AG10803 (cell line): ENCODE measurements at regions not wholly inside any gene's neighbourhood (a gene's known extent, or its start where the extent isn't known, plus 50 kb on each side); places are given as distances from the start of the nearest gene placed in this dataset.

Experiments used
- DNase-seq: peaks from one replicate; pipeline ENCODE4 v3.0.0; 2010; ENCODE audit warnings: low read depth
- H3K4me3 ChIP-seq: 2 replicates; pipeline ENCODE4 v1.5.1; 2011; ENCODE audit warnings: mild to moderate bottlenecking, low read length, control low read depth
- TF ChIP-seq, protein P1 (sequence below): conservative IDR thresholded peaks from 2 replicates; pipeline ENCODE4 v1.5.1; 2011; ENCODE audit warnings: mild to moderate bottlenecking, low read length, control low read depth, inconsistent platforms

DNA sequence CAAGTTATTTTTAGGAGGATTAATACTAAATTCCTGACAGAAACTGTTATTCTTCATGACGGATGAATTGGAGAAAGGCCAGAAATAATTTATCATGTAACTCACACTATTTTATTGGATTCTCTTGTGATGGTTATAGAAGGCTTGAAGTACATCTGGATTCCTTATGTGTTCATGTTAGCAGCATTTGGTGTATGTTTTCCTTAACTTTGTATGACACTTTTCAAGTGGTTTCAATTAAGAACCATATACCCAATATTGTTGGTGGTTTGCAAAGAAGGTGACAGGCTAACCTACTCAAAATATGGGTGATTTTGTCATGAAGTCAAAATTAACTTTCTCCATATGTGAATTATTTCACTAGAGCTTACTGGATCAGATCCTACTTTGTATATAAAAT lies 532.2 kb upstream of the CNTNAP2 start:
- DNase-seq, result no peak
- H3K4me3 ChIP-seq, result no peak overlapping the region
- TF ChIP-seq, protein P1, sequence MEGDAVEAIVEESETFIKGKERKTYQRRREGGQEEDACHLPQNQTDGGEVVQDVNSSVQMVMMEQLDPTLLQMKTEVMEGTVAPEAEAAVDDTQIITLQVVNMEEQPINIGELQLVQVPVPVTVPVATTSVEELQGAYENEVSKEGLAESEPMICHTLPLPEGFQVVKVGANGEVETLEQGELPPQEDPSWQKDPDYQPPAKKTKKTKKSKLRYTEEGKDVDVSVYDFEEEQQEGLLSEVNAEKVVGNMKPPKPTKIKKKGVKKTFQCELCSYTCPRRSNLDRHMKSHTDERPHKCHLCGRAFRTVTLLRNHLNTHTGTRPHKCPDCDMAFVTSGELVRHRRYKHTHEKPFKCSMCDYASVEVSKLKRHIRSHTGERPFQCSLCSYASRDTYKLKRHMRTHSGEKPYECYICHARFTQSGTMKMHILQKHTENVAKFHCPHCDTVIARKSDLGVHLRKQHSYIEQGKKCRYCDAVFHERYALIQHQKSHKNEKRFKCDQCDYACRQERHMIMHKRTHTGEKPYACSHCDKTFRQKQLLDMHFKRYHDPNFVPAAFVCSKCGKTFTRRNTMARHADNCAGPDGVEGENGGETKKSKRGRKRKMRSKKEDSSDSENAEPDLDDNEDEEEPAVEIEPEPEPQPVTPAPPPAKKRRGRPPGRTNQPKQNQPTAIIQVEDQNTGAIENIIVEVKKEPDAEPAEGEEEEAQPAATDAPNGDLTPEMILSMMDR, result no peak

DNA sequence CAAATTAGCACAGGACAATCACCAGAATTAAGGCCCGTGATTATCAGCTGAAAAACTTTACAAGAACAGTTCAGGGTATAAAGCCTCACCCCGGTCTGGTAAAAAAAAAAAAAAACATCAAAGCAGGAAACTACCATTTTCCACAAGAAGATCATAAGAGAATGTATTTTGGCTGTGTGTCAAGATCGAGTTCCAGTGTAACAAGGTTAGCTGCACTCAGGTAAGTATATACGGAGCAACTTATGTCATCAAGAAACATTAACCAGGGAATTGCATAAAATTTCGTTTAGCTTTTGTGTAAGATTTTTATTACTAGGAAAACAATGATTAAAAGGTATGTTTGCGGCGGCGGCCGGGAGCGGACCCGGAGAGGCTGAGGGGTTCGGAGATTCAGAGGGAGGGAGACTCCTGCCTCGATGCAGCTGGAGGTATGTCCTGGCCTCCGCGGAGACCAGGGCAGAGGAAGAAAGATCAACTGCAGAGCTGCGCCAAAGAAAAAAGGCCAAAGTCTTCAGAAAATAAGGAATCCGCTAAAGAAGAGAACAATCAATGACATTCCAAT lies 533.8 kb upstream of the CNTNAP2 start:
- no peak overlapping the region for H3K4me3 ChIP-seq
- no peak for DNase-seq
- TF ChIP-seq, protein P1, result no peak

DNA sequence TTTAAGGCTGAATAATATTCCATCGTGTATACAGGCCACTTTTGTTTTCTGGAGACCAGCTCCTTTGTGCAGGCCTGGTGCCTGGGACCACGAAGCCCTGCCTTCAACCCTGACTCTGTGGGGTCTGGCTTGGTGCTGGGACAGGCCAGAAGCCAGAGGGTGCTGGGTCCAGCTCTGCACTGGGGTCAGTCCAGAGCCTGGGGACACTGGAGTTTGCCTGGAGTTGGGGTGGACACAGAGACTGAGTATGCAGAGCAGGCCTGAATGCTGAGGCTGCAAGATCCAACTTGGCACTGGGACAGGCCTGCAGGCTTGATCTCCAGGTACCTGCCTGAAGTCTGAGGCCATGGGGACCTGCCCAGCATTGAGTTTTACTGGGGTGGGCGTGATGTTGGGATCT lies 558.8 kb upstream of the CNTNAP2 start:
- no peak for DNase-seq
- TF ChIP-seq, protein P1, result no peak
- no peak overlapping the region for H3K4me3 ChIP-seq

DNA sequence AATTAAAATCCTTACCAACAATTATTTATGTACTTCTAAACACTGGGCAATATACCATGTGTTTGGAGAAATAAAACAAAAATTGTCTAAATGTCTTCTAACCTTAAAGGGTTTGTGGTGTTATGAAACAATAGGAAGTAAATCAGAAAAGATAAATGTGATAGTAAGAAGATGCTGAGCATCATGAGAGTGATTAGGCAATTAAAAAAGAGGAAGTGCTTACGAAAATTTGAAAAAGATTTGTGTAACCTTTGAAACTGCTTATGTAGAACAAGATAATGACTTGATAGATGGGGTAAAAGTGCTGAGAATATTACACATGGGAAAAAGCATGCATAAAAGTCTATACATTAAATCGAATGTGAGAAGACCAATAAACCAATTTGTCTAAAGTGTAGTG lies 573.4 kb upstream of the CNTNAP2 start:
- no peak overlapping the region for H3K4me3 ChIP-seq
- no peak for DNase-seq
- TF ChIP-seq, protein P1, result no peak

DNA sequence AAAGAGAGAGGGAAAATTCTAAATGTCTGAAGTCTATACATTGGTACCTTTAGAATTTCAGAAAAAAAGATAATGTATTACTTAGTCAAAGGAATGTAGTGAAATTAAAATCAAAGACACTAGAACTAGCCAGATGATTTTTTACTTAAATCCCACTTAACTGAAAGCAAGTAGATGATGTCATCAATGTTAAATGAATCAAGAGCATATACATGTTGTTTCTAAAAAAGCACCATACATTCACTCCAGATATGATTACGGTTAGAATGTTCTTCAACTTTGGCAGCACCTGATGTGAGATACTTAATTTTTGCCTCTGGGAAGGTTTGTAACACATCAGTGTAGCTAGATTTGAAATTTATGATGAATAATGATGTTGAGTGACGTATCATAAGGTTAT lies 576.7 kb upstream of the CNTNAP2 start:
- H3K4me3 ChIP-seq, result no peak overlapping the region
- DNase-seq, result no peak
- TF ChIP-seq, protein P1, result no peak

DNA sequence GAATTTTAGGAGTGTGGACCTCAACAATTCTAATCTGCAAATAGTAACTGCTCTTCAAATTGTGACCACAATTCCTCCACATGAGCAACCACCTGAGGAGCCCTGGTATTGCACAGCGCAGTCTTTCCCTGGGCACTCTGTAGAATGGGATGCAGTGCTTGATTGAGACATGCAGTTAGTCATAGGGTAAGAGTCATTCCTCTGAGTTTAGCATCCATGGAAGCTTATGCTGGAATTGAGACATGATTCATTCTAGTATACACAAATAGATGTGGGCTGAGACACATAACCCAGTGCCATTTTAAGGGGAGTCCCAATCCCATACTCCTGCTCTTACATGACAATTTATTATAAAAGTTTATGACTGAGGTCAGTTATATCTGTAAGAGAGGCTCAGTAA lies 582.3 kb upstream of the CNTNAP2 start:
- no peak for DNase-seq
- H3K4me3 ChIP-seq, result no peak overlapping the region
- TF ChIP-seq, protein P1, result no peak

DNA sequence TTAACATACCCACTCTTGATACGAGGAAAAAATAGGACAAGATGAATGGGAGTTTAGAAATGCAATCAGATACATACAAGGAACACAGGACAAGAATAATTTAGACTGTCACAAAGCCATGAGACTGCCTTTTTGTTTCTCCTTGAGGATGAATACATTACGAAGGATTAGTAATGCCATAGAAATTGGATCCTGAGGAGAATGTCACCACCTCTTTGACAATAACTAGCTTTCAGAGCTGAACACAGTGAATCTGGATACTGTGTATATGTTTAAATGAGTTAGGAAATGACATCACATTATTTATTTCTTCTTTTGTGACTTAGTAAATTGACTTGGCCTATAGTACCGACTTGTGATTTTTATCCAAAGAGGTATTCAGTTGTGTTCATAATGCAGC lies 596.3 kb upstream of the CNTNAP2 start:
- no peak for DNase-seq
- no peak overlapping the region for H3K4me3 ChIP-seq
- TF ChIP-seq, protein P1, result no peak
